GM12892 (cell line): ENCODE measurements at regions not wholly inside any gene's neighbourhood (a gene's known extent, or its start where the extent isn't known, plus 50 kb on each side); places are given as distances from the start of the nearest gene placed in this dataset.

Experiments
- POLR2A ChIP-seq: IDR thresholded peaks from 2 replicates; pipeline ENCODE4 v1.6.1; 2011; ENCODE audit warnings: low read depth, low read length, control low read depth
- POLR2AphosphoS5 ChIP-seq: IDR thresholded peaks from 2 replicates; pipeline ENCODE4 v1.6.1; 2011; ENCODE audit warnings: low read depth, low read length, control low read depth
- TAF1 ChIP-seq: IDR thresholded peaks from 2 replicates; pipeline ENCODE4 v1.6.1; 2011; ENCODE audit warnings: low read depth, mild to moderate bottlenecking, control low read depth, low read length, borderline replicate concordance

- TF ChIP-seq TAF1 (no peak), POLR2A (no peak), POLR2AphosphoS5 (no peak)
These were observed 150.9 kb downstream of the MYLK4 start for GRCh38 chr6:2599817-2600216.
